T-cell (primary cell): ENCODE measurements at regions not wholly inside any gene's neighbourhood (a gene's known extent, or its start where the extent isn't known, plus 50 kb on each side); places are given as distances from the start of the nearest gene placed in this dataset.

Experiments used
- ATAC-seq, 4 experiments: fragments of 200-7000 bp in 3 of 4; fragments of 150-1000 bp in 1 of 4; cut with Tn5 transposase; replicated peaks in 1 of 4; 1 replicate in 3 of 4; 2 replicates in 1 of 4; pipeline ENCODE4 v1.10.0; 2021; ENCODE audit warnings: moderate library complexity in 3 of 4, mild to moderate bottlenecking in 2 of 4, moderate number of reproducible peaks in 1 of 4
- CTCF ChIA-PET, 2 donors: fragments of 300-600 bp; sonication (Branson Sonifier 250); formaldehyde crosslinking; loops; one replicate each; lab custom pipeline; 2022; ENCODE audit warnings: antibody characterized with exemption in 2 of 2; lab: Charles Lee
- POLR2A ChIA-PET, 2 donors: fragments of 300-600 bp; sonication (Branson Sonifier 250); formaldehyde crosslinking; loops; one replicate each; lab custom pipeline; 2022; ENCODE audit warnings: antibody characterized with exemption in 2 of 2; lab: Charles Lee
- DNase-seq, 35 experiments: peaks; one replicate each; pipeline versions ENCODE4 v3.0.0 to v3.0.0-alpha.2; 2013 to 2023
- H3K27ac ChIP-seq: one replicate; pipeline ENCODE4 v1.5.1; 2013; ENCODE audit warnings: low read length
- H3K27me3 ChIP-seq, 2 experiments: replicated peaks in 1 of 2; 1 replicate in 1 of 2; 2 replicates in 1 of 2; pipeline versions ENCODE4 v1.6.1 to v1.7.0; 2013; ENCODE audit warnings: low read length in 1 of 2, mixed read lengths in 1 of 2; ENCODE audit not compliant: control insufficient read depth in 2 of 2, insufficient read depth in 2 of 2; ENCODE audit errors: extremely low read depth in 1 of 2
- H3K36me3 ChIP-seq, 2 donors: 1 replicate in 1 of 2; 2 replicates in 1 of 2; pipeline versions ENCODE4 v1.6.1 to v1.7.0; 2013; ENCODE audit warnings: low read length in 1 of 2; ENCODE audit not compliant: control insufficient read depth in 2 of 2, insufficient read depth in 1 of 2; ENCODE audit errors: extremely low read depth in 1 of 2
- H3K4me1 ChIP-seq, 2 experiments: 1 replicate in 1 of 2; 2 replicates in 1 of 2; pipeline versions ENCODE4 v1.6.1 to v1.7.0; 2013; ENCODE audit warnings: low read length in 2 of 2, mixed read lengths in 1 of 2; ENCODE audit not compliant: insufficient read depth in 2 of 2, control insufficient read depth in 1 of 2; ENCODE audit errors: extremely low read depth in 1 of 2
- H3K4me3 ChIP-seq, 2 donors: 1 replicate in 1 of 2; 2 replicates in 1 of 2; pipeline versions ENCODE4 v1.5.1 to v1.7.0; 2013; ENCODE audit warnings: mild to moderate bottlenecking in 2 of 2, low read length in 1 of 2, moderate library complexity in 1 of 2; ENCODE audit not compliant: control insufficient read depth in 1 of 2; ENCODE audit errors: extremely low read depth in 1 of 2
- H3K9me3 ChIP-seq: 2 replicates; pipeline ENCODE4 v1.7.0; 2013
- H3K27ac Mint-ChIP-seq, 2 donors: one replicate each; pipeline ENCODE4 v1.8.0; 2020 to 2021; ENCODE audit warnings: mild to moderate bottlenecking in 2 of 2, mixed read lengths in 2 of 2
- H3K27me3 Mint-ChIP-seq, 2 donors: one replicate each; pipeline ENCODE4 v1.8.0; 2021 to 2022; ENCODE audit warnings: mixed read lengths in 2 of 2
- H3K36me3 Mint-ChIP-seq: one replicate; pipeline ENCODE4 v1.8.0; 2021; ENCODE audit warnings: mixed read lengths
- H3K4me1 Mint-ChIP-seq, 3 donors: one replicate each; pipeline ENCODE4 v1.8.0; 2020 to 2022; ENCODE audit warnings: mixed read lengths in 3 of 3, mild to moderate bottlenecking in 1 of 3
- H3K4me3 Mint-ChIP-seq, 3 donors: one replicate each; pipeline ENCODE4 v1.8.0; 2020 to 2022; ENCODE audit warnings: mild to moderate bottlenecking in 3 of 3, mixed read lengths in 3 of 3, moderate library complexity in 3 of 3
- H3K9me3 Mint-ChIP-seq, 3 donors: one replicate each; pipeline ENCODE4 v1.8.0; 2020 to 2022; ENCODE audit warnings: mixed read lengths in 3 of 3
- WGBS: methylation state at CpG from one replicate; pipeline ENCODE4 v1.1.5; 2013; ENCODE audit warnings: missing lambda C conversion rate; ENCODE audit not compliant: insufficient coverage; 5-methylcytosine and 5-hydroxymethylcytosine counted together

- Histone ChIP-seq H3K27me3 (peaks cover 0 to 21% of the 10 kb centered on the region in 2 experiments), H3K4me3 (no peak overlapping the region), H3K4me1 (peaks cover 2 to 15% of the 10 kb centered on the region in 2 experiments), H3K36me3 (no peaks in the 10 kb centered on the region), H3K27ac (no peak overlapping the region), H3K9me3 (no peaks in the 10 kb centered on the region)
- Mint-ChIP-seq H3K9me3 (no peaks in the 10 kb centered on the region), H3K4me3 (no peak overlapping the region), H3K27ac (no peak overlapping the region), H3K27me3 (no peaks in the 10 kb centered on the region), H3K4me1 (peaks cover 25 to 28% (median 27%) of the 10 kb centered on the region in 3 donors), H3K36me3 (no peaks in the 10 kb centered on the region)
- ATAC-seq: no peak
- CTCF ChIA-PET: interaction anchor here in 1 of 2 donors (0.6 kb wide), 1 partner anchor 30 kb away, joined by 4 read pairs; no protein-coding TSS in a partner anchor
- POLR2A ChIA-PET: no interaction called here
- WGBS: 85% methylated on average over 4 of the region's 5 CpGs
- DNase-seq: no peak
These were observed 391.3 kb downstream of the GADD45G start for GRCh38 chr9:89996116-89996515.

- Histone ChIP-seq H3K27me3 (peaks cover 0 to 19% of the 10 kb centered on the region in 2 experiments), H3K27ac (no peak overlapping the region), H3K4me1 (peaks cover 2 to 15% of the 10 kb centered on the region in 2 experiments), H3K9me3 (no peaks in the 10 kb centered on the region), H3K4me3 (no peak overlapping the region), H3K36me3 (no peaks in the 10 kb centered on the region)
- H3K9me3 Mint-ChIP-seq: no peaks in the 10 kb centered on the region
- no peaks in the 10 kb centered on the region for H3K36me3 Mint-ChIP-seq
- POLR2A ChIA-PET: interaction anchor here in 1 of 2 donors (0.6 kb wide), 1 partner anchor 10 kb away, joined by 3 read pairs; no protein-coding TSS in a partner anchor
- H3K27ac Mint-ChIP-seq: no peak overlapping the region
- DNase-seq (peak in 1 of 35 experiments; percentile 5), ATAC-seq (no peak)
- H3K4me1 Mint-ChIP-seq: peaks cover 27 to 29% (median 28%) of the 10 kb centered on the region in 3 donors
- WGBS: 88% methylated on average over 2 of the region's 3 CpGs
- no peak overlapping the region for H3K4me3 Mint-ChIP-seq
- CTCF ChIA-PET: interaction anchor here in 1 of 2 donors (0.6 kb wide), 1 partner anchor 1133 kb away, joined by 3 read pairs; no protein-coding TSS in a partner anchor
- H3K27me3 Mint-ChIP-seq: no peaks in the 10 kb centered on the region
These were observed 392.0 kb downstream of the GADD45G start for GRCh38 chr9:89996773-89997172.

- peaks cover 0 to 6% of the 10 kb centered on the region in 2 experiments for H3K27me3 ChIP-seq
- Mint-ChIP-seq H3K4me3 (peak overlapping the region in 1 of 3 donors; percentile 77), H3K27ac (peak overlapping the region; percentile 12 to 91), H3K4me1 (peaks cover 27 to 32% (median 28%) of the 10 kb centered on the region in 3 donors), H3K27me3 (no peaks in the 10 kb centered on the region), H3K9me3 (no peaks in the 10 kb centered on the region), H3K36me3 (no peaks in the 10 kb centered on the region)
- H3K4me1 ChIP-seq: peaks cover 2 to 15% of the 10 kb centered on the region in 2 experiments
- DNase-seq: no peak
- ATAC-seq: no peak
- no CpG with 5 or more reads among the region's 3 CpGs for WGBS
- H3K4me3 ChIP-seq: no peak overlapping the region
- ChIA-PET POLR2A (no interaction called here), CTCF (no interaction called here)
- no peaks in the 10 kb centered on the region for H3K36me3 ChIP-seq
- no peak overlapping the region for H3K27ac ChIP-seq
- H3K9me3 ChIP-seq: no peaks in the 10 kb centered on the region
These were observed 393.8 kb downstream of the GADD45G start for GRCh38 chr9:89998633-89999032.

GRCh38 chr9:89999176-89999533 lies 394.3 kb downstream of the GADD45G start:
- H3K9me3 Mint-ChIP-seq: no peaks in the 10 kb centered on the region
- H3K27me3 Mint-ChIP-seq: no peaks in the 10 kb centered on the region
- ChIA-PET CTCF (no interaction called here), POLR2A (no interaction called here)
- H3K4me1 ChIP-seq: peaks cover 2 to 15% of the 10 kb centered on the region in 2 experiments
- H3K27ac ChIP-seq: peak overlapping the region; percentile 27
- peaks cover 27 to 32% (median 28%) of the 10 kb centered on the region in 3 donors for H3K4me1 Mint-ChIP-seq
- no peaks in the 10 kb centered on the region for H3K36me3 Mint-ChIP-seq
- H3K27ac Mint-ChIP-seq: peak overlapping the region; percentile 78 to 91
- peak overlapping the region in 1 of 2 donors; percentile 34 for H3K4me3 ChIP-seq
- H3K9me3 ChIP-seq: no peaks in the 10 kb centered on the region
- H3K36me3 ChIP-seq: no peaks in the 10 kb centered on the region
- DNase-seq (peak in 1 of 35 experiments; percentile 3), ATAC-seq (peak in 1 of 4 experiments; percentile 5)
- H3K27me3 ChIP-seq: peaks cover 0 to 6% of the 10 kb centered on the region in 2 experiments
- peak overlapping the region; percentile 68 to 77 (median 71) for H3K4me3 Mint-ChIP-seq
- WGBS: 64% methylated on average over 3 of the region's 3 CpGs

GRCh38 chr9:89999534-90000370 lies 394.9 kb downstream of the GADD45G start:
- H3K27me3 Mint-ChIP-seq: no peaks in the 10 kb centered on the region
- H3K9me3 Mint-ChIP-seq: no peaks in the 10 kb centered on the region
- POLR2A ChIA-PET: no interaction called here
- peaks cover 0 to 6% of the 10 kb centered on the region in 2 experiments for H3K27me3 ChIP-seq
- H3K9me3 ChIP-seq: no peaks in the 10 kb centered on the region
- DNase-seq: peak in 27 of 35 experiments; percentile 5 to 52 (median 22)
- ATAC-seq: peak; percentile 72 to 91 (median 79)
- H3K36me3 ChIP-seq: no peaks in the 10 kb centered on the region
- H3K4me1 ChIP-seq: peaks cover 2 to 15% of the 10 kb centered on the region in 2 experiments
- WGBS: 12% methylated on average over 10 of the region's 12 CpGs
- peak overlapping the region; percentile 78 to 91 for H3K27ac Mint-ChIP-seq
- H3K4me1 Mint-ChIP-seq: peaks cover 27 to 32% (median 28%) of the 10 kb centered on the region in 3 donors
- H3K27ac ChIP-seq: peak overlapping the region; percentile 27
- peak overlapping the region; percentile 68 to 77 (median 71) for H3K4me3 Mint-ChIP-seq
- peak overlapping the region; percentile 6 to 34 for H3K4me3 ChIP-seq
- no peaks in the 10 kb centered on the region for H3K36me3 Mint-ChIP-seq
- CTCF ChIA-PET: interaction anchor here in 1 of 2 donors (1.3 kb wide), 1 partner anchor 402 kb away, joined by 4 read pairs; no protein-coding TSS in a partner anchor

GRCh38 chr9:90000925-90001324 lies 396.1 kb downstream of the GADD45G start:
- Mint-ChIP-seq H3K36me3 (no peaks in the 10 kb centered on the region), H3K27ac (peak overlapping the region in 1 of 2 donors; percentile 91), H3K4me1 (peaks cover 27 to 32% (median 28%) of the 10 kb centered on the region in 3 donors), H3K9me3 (peaks cover 0 to 2% (median 0%) of the 10 kb centered on the region in 3 donors), H3K27me3 (no peaks in the 10 kb centered on the region), H3K4me3 (peak overlapping the region in 1 of 3 donors; percentile 77)
- H3K27ac ChIP-seq: no peak overlapping the region
- H3K36me3 ChIP-seq: no peaks in the 10 kb centered on the region
- peaks cover 0 to 4% of the 10 kb centered on the region in 2 experiments for H3K27me3 ChIP-seq
- H3K4me1 ChIP-seq: peaks cover 2 to 15% of the 10 kb centered on the region in 2 experiments
- 81% methylated on average over 5 of the region's 7 CpGs for WGBS
- ATAC-seq (no peak), DNase-seq (peak in 1 of 35 experiments; percentile 6)
- H3K4me3 ChIP-seq: no peak overlapping the region
- H3K9me3 ChIP-seq: no peaks in the 10 kb centered on the region
- ChIA-PET CTCF (interaction anchor here in 1 of 2 donors (0.6 to 1.3 kb wide), 2 partner anchors 121 to 403 kb away, joined by 3 to 4 read pairs; no protein-coding TSS in a partner anchor), POLR2A (interaction anchor here in 1 of 2 donors (0.6 kb wide), 1 partner anchor 30 kb away, joined by 3 read pairs; no protein-coding TSS in a partner anchor)
